GM18502 (cell line): ENCODE measurements at regions not wholly inside any gene's neighbourhood (a gene's known extent, or its start where the extent isn't known, plus 50 kb on each side); places are given as distances from the start of the nearest gene placed in this dataset.
"Not testable (repeated sequence)": the region's sequence is repeated elsewhere in the genome, so short reads cannot be mapped to it uniquely, and the experiment has no call there.

Experiments used
- ATAC-seq: cut with Tn5 transposase; IDR thresholded peaks from one replicate; pipeline ENCODE4 v1.9.1; 2021; ENCODE audit warnings: mild to moderate bottlenecking; ENCODE audit not compliant: unreplicated experiment, poor library complexity

GRCh38 chr14:83091991-83092956 is 1558.6 kb upstream of the SEL1L start:
- ATAC-seq, result not testable (repeated sequence)

DNA sequence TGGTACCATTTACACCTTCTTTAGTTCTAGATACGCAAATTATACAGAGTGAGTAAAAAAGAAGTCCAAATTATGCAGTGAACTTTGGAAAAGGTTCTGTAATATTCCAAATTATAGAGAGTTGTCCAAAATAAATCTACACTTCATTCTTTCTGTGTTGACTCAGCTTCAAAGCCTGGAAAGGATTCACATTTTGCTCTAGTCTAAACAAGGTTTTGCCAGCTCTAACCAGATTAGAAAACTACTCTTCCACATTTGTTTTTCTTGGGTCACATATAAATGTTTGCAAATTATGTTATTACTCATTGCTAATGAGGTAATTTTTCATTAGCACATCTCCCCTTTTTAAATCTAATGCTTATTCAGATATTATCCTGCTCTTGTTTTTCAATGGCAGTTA is 1562.4 kb upstream of the SEL1L start:
- ATAC-seq, result no peak

DNA sequence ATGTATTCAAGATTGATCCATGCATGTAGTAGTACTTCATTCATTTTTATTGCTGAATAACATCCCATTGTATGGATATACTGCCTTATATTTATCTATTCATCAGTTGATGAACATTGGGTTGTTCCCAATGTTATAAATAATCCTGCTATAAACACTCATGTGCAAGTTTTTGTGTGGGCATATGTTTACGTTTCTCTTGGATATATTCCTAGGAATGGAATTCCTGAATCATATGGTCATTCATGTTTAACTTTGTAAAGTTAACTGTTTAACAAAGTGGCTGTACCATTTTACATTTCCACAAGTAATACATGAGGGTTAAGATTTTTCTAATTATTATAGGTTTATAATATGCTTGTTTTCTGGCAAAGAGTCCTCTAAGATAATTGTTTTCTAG is 1568.2 kb upstream of the SEL1L start:
- no peak for ATAC-seq

- ATAC-seq, result no peak
Observed at GRCh38 chr14:83118029-83118428, 1584.4 kb upstream of the SEL1L start.

- ATAC-seq, result no peak
Observed at GRCh38 chr14:83120187-83120586, 1586.5 kb upstream of the SEL1L start.

GRCh38 chr14:83126076-83126475 is 1592.4 kb upstream of the SEL1L start:
- ATAC-seq, result no peak

DNA sequence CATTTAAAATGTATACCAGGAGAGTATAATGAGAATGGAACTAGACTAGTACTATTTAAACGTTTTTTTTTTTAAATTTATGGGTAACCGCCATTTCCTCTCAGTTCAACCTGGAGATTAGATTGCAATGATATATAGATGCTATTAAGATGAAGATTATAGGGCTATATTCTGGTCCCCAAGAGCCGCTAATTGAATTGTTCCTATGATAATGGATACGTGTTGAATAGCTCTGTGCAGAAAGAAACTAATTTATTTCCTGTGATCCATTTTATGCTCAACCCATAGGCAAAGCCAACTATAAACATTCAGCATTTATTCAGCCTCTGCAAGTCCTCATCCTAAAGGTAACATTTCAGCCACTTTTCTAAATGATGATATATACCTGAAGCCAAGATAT is 1595.1 kb upstream of the SEL1L start:
- ATAC-seq, result no peak

GRCh38 chr14:83129496-83129895 is 1595.8 kb upstream of the SEL1L start:
- ATAC-seq, result no peak

DNA sequence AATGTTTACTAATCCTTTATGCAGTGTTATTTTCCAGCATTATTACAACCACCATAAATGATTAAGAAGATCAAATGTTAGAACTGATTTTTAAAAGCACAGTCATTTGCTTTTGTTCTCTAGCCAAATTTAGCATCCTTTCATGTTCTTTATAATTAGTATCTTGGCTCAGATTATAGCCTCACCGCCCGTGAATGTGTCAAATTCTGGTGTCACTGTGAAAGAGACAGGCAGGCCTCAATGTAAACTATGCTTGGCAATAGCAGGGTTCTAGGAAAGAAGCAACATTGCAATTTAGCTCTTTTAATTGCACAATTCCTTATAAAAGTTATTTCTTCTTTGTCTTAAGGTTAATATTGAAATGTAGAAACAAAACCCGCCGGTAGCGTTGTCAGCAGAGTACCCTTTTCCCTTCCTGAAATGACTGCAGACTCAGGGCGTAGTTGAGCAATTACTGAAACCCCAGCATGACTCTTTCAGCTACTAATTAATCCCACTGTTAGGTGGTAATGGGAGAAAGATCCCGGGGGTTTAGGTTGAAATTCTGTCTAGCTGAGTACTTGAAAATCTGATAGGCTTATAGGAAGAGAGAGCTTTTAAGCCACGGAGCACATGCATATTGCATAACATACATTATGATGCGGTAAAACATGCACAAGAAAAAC is 1600.5 kb upstream of the SEL1L start:
- ATAC-seq, result no peak

DNA sequence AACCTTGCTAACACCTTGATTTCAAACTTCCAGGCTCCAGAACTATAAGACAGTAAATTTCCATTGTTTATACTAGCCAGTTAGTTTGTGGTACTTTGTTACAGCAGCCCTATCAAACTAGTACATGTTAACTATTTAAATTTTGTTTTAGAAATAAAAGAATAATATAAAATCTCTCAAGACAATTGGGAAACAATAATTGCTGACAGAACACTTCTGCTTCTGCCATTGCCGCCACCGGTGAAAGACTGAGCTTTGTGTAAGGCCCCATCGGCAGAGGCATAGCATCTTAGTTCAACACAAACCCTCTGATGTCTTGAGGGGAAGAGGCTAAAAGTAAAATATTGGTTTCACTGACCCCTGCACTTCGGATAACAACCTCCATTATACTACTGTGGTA is 1607.1 kb upstream of the SEL1L start:
- no peak for ATAC-seq

- no peak for ATAC-seq
Observed at GRCh38 chr14:83147006-83147405, 1613.4 kb upstream of the SEL1L start.

DNA sequence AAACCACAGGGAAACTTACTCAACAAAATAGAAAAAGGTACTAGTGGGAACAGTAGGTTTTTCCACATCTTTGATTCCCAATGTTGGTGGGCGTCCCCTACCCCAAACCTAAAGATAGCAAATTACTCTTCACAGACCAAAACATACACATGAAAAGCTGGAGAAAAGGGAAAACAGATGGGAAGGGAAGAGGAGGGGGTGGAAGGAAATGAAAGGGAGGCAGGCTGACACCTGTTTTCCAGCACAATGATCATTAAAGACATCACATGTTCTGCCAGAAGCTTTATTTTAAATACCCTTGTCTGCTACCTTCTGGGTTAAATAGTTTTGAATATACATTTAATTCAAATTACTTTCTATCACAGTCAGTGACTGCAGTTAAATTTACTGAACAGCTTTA is 1617.9 kb upstream of the SEL1L start:
- ATAC-seq, result no peak

GRCh38 chr14:83153081-83153480 is 1619.4 kb upstream of the SEL1L start:
- no peak for ATAC-seq

GRCh38 chr14:83162361-83162929 is 1628.8 kb upstream of the SEL1L start:
- no peak for ATAC-seq

DNA sequence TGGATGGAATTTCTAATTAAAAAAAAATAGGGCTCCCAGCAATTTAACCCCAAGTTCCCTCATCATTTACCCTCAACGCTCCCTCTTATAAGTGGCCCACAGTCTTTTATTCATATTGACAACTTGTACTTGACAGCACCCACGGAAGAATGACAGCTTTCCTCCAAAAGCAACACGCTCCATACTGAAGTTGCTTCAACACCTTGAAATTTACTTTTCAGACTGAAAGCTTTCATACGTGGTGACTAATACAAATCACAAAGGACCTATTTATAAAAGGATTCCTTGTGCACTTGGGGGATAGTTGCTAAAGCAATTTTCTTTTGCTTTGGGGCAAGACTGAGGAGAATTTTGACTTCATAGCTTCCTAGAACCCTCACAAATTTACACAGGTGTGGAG is 1629.4 kb upstream of the SEL1L start:
- ATAC-seq, result no peak

- ATAC-seq, result no peak
Observed at GRCh38 chr14:83164016-83164415, 1630.4 kb upstream of the SEL1L start.

DNA sequence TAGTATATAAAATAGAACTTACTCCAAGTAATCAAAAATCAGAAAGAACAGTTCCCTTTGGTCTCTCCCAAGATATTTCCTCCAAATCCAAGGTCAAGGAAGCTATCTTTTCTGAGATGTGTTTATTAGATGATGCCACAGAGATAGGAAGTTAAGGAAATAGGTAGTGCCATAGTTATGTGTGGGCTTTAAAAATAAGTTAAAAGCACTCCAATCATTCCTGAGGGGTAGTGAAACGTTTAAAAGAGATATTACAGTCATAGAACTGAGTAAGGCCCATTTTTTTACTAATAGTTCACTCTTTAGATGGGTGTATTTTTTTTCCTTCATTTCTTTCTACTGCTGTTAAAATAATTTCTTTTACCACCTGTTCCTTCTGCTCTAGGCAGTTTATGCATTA is 1630.9 kb upstream of the SEL1L start:
- ATAC-seq, result no peak

DNA sequence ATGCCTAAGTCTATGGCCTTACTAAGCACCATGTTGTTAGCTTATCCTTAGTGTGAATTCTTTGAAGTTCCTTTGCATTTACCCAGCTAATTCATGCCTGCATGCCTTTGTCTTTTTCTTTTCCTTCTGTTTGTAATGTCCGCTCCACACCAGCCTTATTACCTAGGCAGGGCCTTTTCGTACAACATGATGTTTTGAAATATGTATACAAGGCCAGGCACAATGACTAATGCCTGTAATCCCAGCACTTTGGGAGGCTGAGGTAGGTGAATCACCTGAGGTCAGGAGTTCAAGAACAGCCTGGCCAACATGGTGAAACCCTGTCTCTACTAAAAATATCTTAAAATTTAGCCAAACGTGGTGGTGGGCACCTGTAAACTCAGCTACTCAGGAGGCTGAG is 1636.5 kb upstream of the SEL1L start:
- ATAC-seq, result no peak

GRCh38 chr14:83171761-83172160 is 1638.1 kb upstream of the SEL1L start:
- no peak for ATAC-seq

- ATAC-seq, result no peak
Observed at GRCh38 chr14:83172363-83172762, 1638.7 kb upstream of the SEL1L start.

GRCh38 chr14:83173687-83174086 is 1640.0 kb upstream of the SEL1L start:
- no peak for ATAC-seq
